Suprapubic skin (tissue), 4 donors: ENCODE measurements at regions not wholly inside any gene's neighbourhood (a gene's known extent, or its start where the extent isn't known, plus 50 kb on each side); places are given as distances from the start of the nearest gene placed in this dataset.

Experiments used
- POLR2A ChIP-seq, 2 donors: fragments of 450-650 bp; IDR thresholded peaks; one replicate each; pipeline ENCODE4 v1.6.1; 2017; ENCODE audit warnings: antibody characterized with exemption in 2 of 2, mild to moderate bottlenecking in 2 of 2, moderate library complexity in 2 of 2
- POLR2AphosphoS5 ChIP-seq, 3 donors: sonication (generic); formaldehyde crosslinking; IDR thresholded peaks; one replicate each; pipeline ENCODE4 v1.6.1; 2017; ENCODE audit warnings: antibody characterized with exemption in 3 of 3
- TF ChIP-seq, protein P1 (sequence below), 2 donors: fragments of 200-600 bp in 1 of 2; fragments of 450-650 bp in 1 of 2; sonication (generic) in 1 of 2; IDR thresholded peaks; one replicate each; pipeline ENCODE4 v1.5.1; 2016 to 2019; ENCODE audit warnings: antibody characterized with exemption in 2 of 2, mild to moderate bottlenecking in 1 of 2, moderate library complexity in 1 of 2

DNA sequence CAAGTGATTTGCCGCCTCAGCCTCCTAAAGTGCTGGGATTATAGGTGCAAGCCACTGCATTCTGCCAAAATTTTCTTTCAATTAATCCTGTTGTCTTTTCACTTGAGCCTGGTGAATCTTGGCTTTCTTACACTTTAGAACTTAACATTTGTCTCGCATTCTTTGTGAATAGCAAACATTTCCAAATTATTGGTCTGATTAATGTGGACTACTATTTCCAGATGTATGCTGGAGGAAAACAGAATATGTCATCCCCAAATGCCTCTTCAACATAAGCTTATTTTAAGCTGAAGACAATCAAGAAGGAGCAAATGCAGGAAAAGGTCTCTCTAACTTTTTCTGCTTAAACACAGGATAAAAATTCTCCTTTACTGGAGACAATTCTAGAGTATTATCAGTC is 233.4 kb downstream of the PPP4R3C start:
- TF ChIP-seq, protein P1, sequence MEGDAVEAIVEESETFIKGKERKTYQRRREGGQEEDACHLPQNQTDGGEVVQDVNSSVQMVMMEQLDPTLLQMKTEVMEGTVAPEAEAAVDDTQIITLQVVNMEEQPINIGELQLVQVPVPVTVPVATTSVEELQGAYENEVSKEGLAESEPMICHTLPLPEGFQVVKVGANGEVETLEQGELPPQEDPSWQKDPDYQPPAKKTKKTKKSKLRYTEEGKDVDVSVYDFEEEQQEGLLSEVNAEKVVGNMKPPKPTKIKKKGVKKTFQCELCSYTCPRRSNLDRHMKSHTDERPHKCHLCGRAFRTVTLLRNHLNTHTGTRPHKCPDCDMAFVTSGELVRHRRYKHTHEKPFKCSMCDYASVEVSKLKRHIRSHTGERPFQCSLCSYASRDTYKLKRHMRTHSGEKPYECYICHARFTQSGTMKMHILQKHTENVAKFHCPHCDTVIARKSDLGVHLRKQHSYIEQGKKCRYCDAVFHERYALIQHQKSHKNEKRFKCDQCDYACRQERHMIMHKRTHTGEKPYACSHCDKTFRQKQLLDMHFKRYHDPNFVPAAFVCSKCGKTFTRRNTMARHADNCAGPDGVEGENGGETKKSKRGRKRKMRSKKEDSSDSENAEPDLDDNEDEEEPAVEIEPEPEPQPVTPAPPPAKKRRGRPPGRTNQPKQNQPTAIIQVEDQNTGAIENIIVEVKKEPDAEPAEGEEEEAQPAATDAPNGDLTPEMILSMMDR (IDR thresholded peaks at IDR 0.05), result no peak
- TF ChIP-seq POLR2AphosphoS5 (IDR thresholded peaks at IDR 0.05), result no peak
- TF ChIP-seq POLR2A (IDR thresholded peaks at IDR 0.05), result no peak
